Stromal cell of bone marrow (primary cell): ENCODE measurements at regions not wholly inside any gene's neighbourhood (a gene's known extent, or its start where the extent isn't known, plus 50 kb on each side); places are given as distances from the start of the nearest gene placed in this dataset.
"Not testable (repeated sequence)": the region's sequence is repeated elsewhere in the genome, so short reads cannot be mapped to it uniquely, and the experiment has no call there.

Experiments
- DNase-seq: peaks from one replicate; pipeline ENCODE4 v3.0.0-alpha.2; 2012; ENCODE audit warnings: low read depth

- DNase-seq, result no peak
Measured at GRCh38 chr16:55016515-55016914, 85.8 kb downstream of the IRX5 start.

GRCh38 chr16:55017321-55017720 is 86.7 kb downstream of the IRX5 start:
- DNase-seq, result no peak

GRCh38 chr16:55018881-55019280 is 88.2 kb downstream of the IRX5 start:
- no peak for DNase-seq

- no peak for DNase-seq
Measured at GRCh38 chr16:55019419-55020131, 88.9 kb downstream of the IRX5 start.

- DNase-seq, result peak; percentile 66
Measured at GRCh38 chr16:55021595-55022475, 91.2 kb downstream of the IRX5 start.

- not testable (repeated sequence) for DNase-seq
Measured at GRCh38 chr16:55027260-55027659, 96.6 kb downstream of the IRX5 start.

GRCh38 chr16:55029509-55029908 is 98.8 kb downstream of the IRX5 start:
- DNase-seq, result no peak

GRCh38 chr16:55030944-55031343 is 100.3 kb downstream of the IRX5 start:
- DNase-seq, result no peak

GRCh38 chr16:55031481-55031880 is 100.8 kb downstream of the IRX5 start:
- no peak for DNase-seq

GRCh38 chr16:55033225-55034156 is 102.8 kb downstream of the IRX5 start:
- no peak for DNase-seq

GRCh38 chr16:55035029-55035428 is 104.4 kb downstream of the IRX5 start:
- DNase-seq, result no peak

GRCh38 chr16:55035956-55036355 is 105.3 kb downstream of the IRX5 start:
- DNase-seq, result peak; percentile 82

- DNase-seq, result no peak
Measured at GRCh38 chr16:55036371-55036821, 105.7 kb downstream of the IRX5 start.

- DNase-seq, result no peak
Measured at GRCh38 chr16:55037046-55037445, 106.4 kb downstream of the IRX5 start.

- no peak for DNase-seq
Measured at GRCh38 chr16:55037966-55038365, 107.3 kb downstream of the IRX5 start.

GRCh38 chr16:55039042-55039441 is 108.4 kb downstream of the IRX5 start:
- DNase-seq, result no peak

- no peak for DNase-seq
Measured at GRCh38 chr16:55039511-55039910, 108.8 kb downstream of the IRX5 start.

GRCh38 chr16:55039931-55040330 is 109.3 kb downstream of the IRX5 start:
- DNase-seq, result no peak

- DNase-seq, result no peak
Measured at GRCh38 chr16:55040366-55041086, 109.9 kb downstream of the IRX5 start.

GRCh38 chr16:55041540-55042234 is 111.0 kb downstream of the IRX5 start:
- no peak for DNase-seq
